Omental fat pad (tissue), 3 donors: ENCODE measurements at regions not wholly inside any gene's neighbourhood (a gene's known extent, or its start where the extent isn't known, plus 50 kb on each side); places are given as distances from the start of the nearest gene placed in this dataset.
A peak's percentile ranks its signal among the peaks of the same experiment; 100 is the strongest.

Experiments used
- ATAC-seq: fragments of 150-250 bp; one replicate; pipeline ENCODE4 v1.9.1; 2016; ENCODE audit warnings: mild to moderate bottlenecking, moderate library complexity; ENCODE audit not compliant: low FRiP score
- DNase-seq: peaks from one replicate; pipeline ENCODE4 v3.0.0-alpha.2; 2019; ENCODE audit warnings: low spot score
- TF ChIP-seq, protein P1 (sequence below), 3 donors: fragments of 450-650 bp; IDR thresholded peaks; one replicate each; pipeline ENCODE4 v1.5.1; 2016 to 2017; ENCODE audit warnings: antibody characterized with exemption in 3 of 3, mild to moderate bottlenecking in 3 of 3, moderate library complexity in 2 of 3

DNA sequence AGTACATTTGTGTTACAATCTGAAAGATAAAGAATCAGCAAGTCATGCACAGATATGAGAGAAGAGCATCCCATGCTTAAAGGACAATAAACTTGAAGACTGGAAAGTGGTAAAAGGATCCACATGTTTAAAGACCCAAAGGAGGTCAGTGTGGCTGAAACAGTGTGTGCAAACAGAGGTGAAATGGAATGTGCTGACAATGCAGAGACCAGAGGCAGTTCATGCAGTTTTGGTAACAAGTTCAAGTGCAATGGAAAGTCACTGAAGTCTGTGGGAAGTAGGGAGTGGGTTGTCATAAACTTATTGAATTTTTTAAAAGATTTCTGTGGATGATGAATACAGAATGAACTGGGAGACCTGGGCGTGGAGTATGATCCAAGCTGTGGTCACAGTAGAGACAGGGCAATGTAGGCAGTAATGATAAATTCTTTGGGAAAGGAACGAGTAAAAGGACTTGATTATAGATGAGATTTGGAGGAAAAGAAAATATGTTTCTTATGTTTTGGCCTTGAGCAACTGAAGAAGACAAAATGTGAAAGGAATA, 408.0 kb downstream of the HGF start:
- ATAC-seq, result no peak
- TF ChIP-seq, protein P1, sequence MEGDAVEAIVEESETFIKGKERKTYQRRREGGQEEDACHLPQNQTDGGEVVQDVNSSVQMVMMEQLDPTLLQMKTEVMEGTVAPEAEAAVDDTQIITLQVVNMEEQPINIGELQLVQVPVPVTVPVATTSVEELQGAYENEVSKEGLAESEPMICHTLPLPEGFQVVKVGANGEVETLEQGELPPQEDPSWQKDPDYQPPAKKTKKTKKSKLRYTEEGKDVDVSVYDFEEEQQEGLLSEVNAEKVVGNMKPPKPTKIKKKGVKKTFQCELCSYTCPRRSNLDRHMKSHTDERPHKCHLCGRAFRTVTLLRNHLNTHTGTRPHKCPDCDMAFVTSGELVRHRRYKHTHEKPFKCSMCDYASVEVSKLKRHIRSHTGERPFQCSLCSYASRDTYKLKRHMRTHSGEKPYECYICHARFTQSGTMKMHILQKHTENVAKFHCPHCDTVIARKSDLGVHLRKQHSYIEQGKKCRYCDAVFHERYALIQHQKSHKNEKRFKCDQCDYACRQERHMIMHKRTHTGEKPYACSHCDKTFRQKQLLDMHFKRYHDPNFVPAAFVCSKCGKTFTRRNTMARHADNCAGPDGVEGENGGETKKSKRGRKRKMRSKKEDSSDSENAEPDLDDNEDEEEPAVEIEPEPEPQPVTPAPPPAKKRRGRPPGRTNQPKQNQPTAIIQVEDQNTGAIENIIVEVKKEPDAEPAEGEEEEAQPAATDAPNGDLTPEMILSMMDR (IDR thresholded peaks at IDR 0.05), result no peak
- no peak for DNase-seq

DNA sequence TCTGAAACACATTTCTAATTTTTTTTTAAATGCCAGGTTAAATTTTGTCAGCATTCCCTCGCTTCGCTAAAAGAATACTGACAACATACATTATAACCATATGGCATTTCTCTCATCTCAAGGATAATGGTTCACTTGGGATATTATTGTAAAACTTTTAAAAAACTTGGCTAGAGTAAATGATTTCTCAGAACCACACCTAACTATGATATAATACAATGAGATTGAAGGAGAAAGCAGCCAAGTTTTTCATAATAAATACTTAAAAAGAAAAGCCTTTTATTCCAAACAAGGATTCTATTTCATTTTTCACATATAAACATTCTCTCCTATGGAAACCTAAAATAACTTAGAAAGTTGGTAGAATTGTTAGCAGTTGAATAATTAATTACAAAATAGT, 413.9 kb downstream of the HGF start:
- ATAC-seq (no peak), DNase-seq (no peak)
- TF ChIP-seq, protein P1 (IDR thresholded peaks at IDR 0.05), result no peak

DNA sequence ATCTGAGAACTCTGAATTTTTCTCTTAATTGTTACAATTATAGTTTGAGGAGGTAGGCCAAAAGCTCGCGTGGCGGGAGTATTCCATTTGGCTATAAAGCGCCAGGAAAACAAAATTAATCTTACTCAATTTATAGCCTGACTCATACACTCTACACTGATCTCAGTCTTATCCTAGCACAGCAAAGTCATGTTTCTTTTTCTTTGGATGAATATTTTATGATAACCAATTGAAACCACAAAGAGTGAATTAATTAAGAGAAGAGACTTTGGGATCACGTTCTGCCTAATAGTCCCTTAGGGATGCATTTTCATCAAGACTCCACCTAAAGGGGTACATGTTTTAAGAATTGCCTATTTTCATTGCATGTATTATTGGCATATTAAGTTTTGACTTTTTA, 420.8 kb downstream of the HGF start:
- DNase-seq, result no peak
- ATAC-seq, result no peak
- TF ChIP-seq, protein P1 (IDR thresholded peaks at IDR 0.05), result no peak

DNA sequence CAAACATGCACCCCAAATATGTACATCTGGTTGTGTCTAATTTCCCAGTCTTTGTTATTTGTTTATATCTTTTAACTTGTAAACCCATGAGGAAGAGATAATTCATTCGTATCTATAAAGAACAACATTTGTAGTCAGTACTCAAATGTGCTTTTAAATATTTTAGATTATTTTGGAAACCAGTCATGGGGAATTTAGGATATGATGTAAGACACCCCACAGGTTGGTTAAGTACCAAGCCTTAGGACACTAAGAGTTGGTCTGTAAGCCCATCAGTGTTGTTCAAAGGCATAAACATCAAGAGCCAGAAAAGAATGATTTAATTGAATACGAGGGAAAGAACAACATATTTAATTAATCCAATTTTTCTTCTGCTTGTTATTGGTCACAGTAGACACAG, 421.1 kb upstream of the SEMA3C start:
- ATAC-seq, result no peak
- DNase-seq, result no peak
- TF ChIP-seq, protein P1 (IDR thresholded peaks at IDR 0.05), result no peak

DNA sequence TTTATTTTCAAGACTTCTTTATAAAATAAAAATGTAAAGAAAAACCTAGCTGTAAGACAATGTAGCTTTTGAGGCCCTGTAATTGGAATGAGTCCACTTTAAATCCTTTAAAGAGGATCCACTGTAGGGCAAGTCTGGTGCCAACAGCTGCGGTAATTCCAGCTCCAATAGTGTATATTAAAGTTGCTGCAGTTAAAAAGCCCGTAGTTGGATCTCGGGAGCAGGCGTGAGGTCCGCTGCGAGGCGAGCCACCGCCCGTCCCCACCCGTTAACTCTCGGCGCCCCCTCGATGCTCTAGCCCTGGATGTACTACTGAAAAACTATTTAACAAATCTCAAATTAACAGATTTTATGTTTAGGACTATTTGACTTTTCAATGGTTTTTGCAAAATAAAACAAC, 414.7 kb upstream of the SEMA3C start:
- DNase-seq (no peak), ATAC-seq (no peak)
- TF ChIP-seq, protein P1 (IDR thresholded peaks at IDR 0.05), result no peak

DNA sequence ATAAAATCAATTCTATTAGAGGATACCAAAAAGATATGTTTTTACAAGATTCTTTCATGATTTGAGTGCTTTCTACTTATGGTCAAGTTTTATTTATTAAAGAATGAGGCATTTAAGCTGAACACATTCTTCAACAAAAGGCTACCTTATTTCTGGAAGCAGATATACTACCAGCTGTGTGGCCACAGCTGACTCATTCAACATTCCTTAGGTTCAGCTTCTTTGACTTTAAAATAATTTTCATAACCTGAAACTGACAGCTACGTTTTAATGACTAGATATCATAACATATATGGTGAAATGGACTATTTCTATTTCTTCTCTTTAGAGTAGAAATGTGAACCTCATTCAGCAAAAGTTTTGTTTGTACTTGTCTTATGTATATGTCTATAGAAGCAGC, 414.2 kb upstream of the SEMA3C start:
- ATAC-seq, result no peak
- TF ChIP-seq, protein P1 (IDR thresholded peaks at IDR 0.05), result no peak
- DNase-seq, result no peak

DNA sequence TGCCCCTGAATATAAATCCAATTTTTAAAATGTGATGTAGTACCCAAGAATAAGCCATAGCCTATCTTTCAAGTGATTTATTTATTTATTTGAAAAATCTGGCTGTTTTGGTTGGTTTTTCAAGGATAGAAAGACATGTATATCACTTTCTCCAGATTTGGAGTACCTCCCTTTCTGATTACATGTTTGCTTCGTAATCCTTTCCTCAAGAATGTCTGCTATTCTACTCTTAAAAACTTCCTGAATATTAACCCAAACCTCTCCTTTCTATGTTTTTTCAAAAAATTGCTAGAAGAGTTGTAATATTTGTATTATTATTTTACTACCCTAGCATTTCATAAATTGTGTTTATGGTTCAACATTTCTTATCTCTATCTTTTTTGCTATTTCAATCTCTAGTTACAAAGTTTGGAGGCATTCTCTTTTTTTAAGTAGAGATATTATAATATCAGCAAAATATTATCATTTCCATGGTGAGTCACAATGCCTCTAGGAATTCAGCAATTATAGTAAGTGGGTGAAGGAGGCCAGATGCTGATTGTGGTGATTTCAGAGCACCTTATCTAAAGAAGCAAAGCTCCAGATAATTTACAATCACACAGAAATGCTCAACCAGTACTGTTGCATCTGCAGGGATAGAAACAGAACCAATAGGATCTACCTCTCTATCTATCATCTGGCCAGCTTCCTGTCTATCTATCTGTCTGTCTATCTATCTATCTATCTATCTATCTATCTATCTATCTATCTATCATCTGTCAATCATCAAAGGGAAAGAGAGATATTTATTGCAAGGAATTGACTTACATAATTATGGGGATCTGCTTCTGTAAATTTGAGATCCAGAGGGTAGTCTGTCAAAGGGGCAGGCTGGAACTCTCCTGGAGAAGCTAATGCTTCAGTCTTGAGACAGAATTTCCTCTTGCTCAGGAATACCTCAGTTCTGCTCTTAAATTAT, 412.5 kb upstream of the SEMA3C start:
- DNase-seq, result no peak
- TF ChIP-seq, protein P1 (IDR thresholded peaks at IDR 0.05), result no peak
- ATAC-seq, result peak; percentile 32
